SK-N-MC (cell line): ENCODE measurements at regions not wholly inside any gene's neighbourhood (a gene's known extent, or its start where the extent isn't known, plus 50 kb on each side); places are given as distances from the start of the nearest gene placed in this dataset.

Experiments used
- EZH2 ChIP-seq: fragments of 200-600 bp; sonication (generic); IDR thresholded peaks from one replicate; pipeline ENCODE4 v1.6.1; 2017; ENCODE audit warnings: antibody characterized with exemption
- POLR2AphosphoS5 ChIP-seq: IDR thresholded peaks from 2 replicates; pipeline ENCODE4 v1.6.1; 2012; ENCODE audit warnings: mild to moderate bottlenecking, low read depth, low read length, borderline replicate concordance

DNA sequence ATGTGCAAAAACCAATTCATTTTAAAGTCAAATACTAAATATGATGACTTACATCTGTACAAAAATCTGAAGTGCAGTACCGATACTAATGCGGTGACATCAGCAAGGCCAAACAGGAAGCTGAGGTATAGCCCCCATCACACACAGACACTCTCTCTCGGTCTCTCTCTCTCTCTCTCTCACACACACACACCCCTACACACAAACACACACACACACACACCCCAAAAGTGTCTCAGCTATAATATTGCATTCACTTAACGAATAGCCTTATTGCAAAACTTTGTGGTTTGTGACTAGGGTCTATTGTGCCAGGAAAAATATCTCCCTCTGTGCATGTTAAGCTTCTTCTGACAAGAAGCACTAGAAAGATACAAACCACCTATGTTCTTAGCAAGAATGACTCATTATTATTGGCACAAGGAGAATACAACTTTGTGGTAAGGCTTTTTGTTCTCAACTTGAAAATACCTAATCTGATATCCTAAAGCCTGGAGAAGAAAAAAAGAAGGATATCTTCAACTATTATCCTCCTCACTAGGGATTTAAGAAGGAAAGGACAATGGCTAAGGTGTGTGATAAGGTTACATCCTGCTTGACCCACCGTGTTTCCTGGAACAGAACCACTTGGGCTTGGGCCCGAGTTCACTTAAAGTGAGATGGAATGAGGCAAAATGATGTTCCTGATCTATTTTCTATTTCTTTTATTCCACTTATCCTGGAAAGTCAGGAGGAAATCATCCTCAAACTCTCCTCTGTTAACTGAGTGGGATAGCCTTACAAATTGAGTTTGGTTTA lies 107.1 kb downstream of the NIBAN1 start:
- 0 out of 2 replicates have a peak, but pooled peaks have one; percentile 22 for TF ChIP-seq POLR2AphosphoS5
- no peak for TF ChIP-seq EZH2
